Transverse colon (tissue), 4 donors: ENCODE measurements at regions not wholly inside any gene's neighbourhood (a gene's known extent, or its start where the extent isn't known, plus 50 kb on each side); places are given as distances from the start of the nearest gene placed in this dataset.
"Not testable (repeated sequence)": the region's sequence is repeated elsewhere in the genome, so short reads cannot be mapped to it uniquely, and the experiment has no call there.

ENCODE experiments used
- POLR2A ChIP-seq: fragments of 450-650 bp; IDR thresholded peaks from one replicate; pipeline ENCODE4 v1.6.1; 2016; ENCODE audit warnings: antibody characterized with exemption, mild to moderate bottlenecking, moderate library complexity
- POLR2AphosphoS5 ChIP-seq, 3 donors: sonication (generic); formaldehyde crosslinking; IDR thresholded peaks; one replicate each; pipeline ENCODE4 v1.6.1; 2016; ENCODE audit warnings: antibody characterized with exemption in 3 of 3
- TF ChIP-seq, protein P1 (sequence below), 5 experiments: fragments of 200-600 bp in 3 of 5; fragments of 450-650 bp in 2 of 5; sonication (generic) in 3 of 5; IDR thresholded peaks; 1 replicate in 2 of 5; 2 replicates in 3 of 5; pipeline ENCODE4 v1.5.1; 2016 to 2017; ENCODE audit warnings: antibody characterized with exemption in 5 of 5, inconsistent platforms in 3 of 5, mild to moderate bottlenecking in 2 of 5, moderate library complexity in 1 of 5

DNA sequence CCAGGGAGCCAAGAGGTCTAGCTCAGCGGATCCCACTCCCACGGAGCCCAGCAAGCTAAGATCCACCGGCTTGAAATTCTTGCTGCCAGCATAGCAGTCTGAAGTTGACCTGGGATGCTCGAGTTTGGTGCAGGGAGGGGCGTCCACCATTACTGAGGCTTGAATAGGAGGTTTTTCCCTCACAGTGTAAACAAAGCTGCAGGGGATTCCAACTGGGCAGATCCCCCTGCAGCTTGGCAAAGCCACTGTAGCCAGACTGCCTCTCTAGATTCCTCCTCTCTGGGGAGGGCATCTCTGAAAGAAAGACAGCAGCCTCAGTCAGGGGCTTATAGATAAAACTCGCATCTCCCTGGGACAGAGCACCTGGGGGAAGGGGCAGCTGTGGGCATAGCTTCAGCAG, 118.8 kb upstream of the PRICKLE1 start:
- TF ChIP-seq, protein P1, sequence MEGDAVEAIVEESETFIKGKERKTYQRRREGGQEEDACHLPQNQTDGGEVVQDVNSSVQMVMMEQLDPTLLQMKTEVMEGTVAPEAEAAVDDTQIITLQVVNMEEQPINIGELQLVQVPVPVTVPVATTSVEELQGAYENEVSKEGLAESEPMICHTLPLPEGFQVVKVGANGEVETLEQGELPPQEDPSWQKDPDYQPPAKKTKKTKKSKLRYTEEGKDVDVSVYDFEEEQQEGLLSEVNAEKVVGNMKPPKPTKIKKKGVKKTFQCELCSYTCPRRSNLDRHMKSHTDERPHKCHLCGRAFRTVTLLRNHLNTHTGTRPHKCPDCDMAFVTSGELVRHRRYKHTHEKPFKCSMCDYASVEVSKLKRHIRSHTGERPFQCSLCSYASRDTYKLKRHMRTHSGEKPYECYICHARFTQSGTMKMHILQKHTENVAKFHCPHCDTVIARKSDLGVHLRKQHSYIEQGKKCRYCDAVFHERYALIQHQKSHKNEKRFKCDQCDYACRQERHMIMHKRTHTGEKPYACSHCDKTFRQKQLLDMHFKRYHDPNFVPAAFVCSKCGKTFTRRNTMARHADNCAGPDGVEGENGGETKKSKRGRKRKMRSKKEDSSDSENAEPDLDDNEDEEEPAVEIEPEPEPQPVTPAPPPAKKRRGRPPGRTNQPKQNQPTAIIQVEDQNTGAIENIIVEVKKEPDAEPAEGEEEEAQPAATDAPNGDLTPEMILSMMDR (IDR thresholded peaks at IDR 0.05), result not testable (repeated sequence)
- not testable (repeated sequence) for TF ChIP-seq POLR2A; POLR2AphosphoS5 (IDR thresholded peaks at IDR 0.05)
